ENCODE measurements at regions not wholly inside any gene's neighbourhood (a gene's known extent, or its start where the extent isn't known, plus 50 kb on each side); places are given as distances from the start of the nearest gene placed in this dataset.

GRCh38 chr14:87879389-87879788 is 113.6 kb downstream of the GALC start:
- Histone ChIP-seq H3K36me3 (replicated peaks in 1 of 2) (no peaks in the 10 kb centered on the region), H3K27me3 (no peaks in the 10 kb centered on the region), H3K4me1 (replicated peaks in 1 of 2) (no peaks in the 10 kb centered on the region), H3K4me3 (no peak overlapping the region), H3K27ac (no peak overlapping the region), H3K9me3 (replicated peaks in 1 of 3) (no peaks in the 10 kb centered on the region)
- intact Hi-C loops (cut with DNase I), result no loop called here
- no peak for TF ChIP-seq POLR2A (IDR thresholded peaks at IDR 0.05)
- TF ChIP-seq CTCF (IDR thresholded peaks at IDR 0.05), result no peak
- WGBS, 4 donors, result 71 to 89% (median 85%) methylated on average over 5 of the region's 5 CpGs
- no peak for DNase-seq

- intact Hi-C loops (cut with DNase I), result no loop called here
- Histone ChIP-seq H3K36me3 (replicated peaks in 1 of 2) (no peaks in the 10 kb centered on the region), H3K27ac (no peak overlapping the region), H3K4me3 (no peak overlapping the region), H3K4me1 (replicated peaks in 1 of 2) (no peaks in the 10 kb centered on the region), H3K9me3 (replicated peaks in 1 of 3) (no peaks in the 10 kb centered on the region), H3K27me3 (no peaks in the 10 kb centered on the region)
- no peak for TF ChIP-seq CTCF (IDR thresholded peaks at IDR 0.05)
- TF ChIP-seq POLR2A (IDR thresholded peaks at IDR 0.05), result no peak
- no peak for DNase-seq
- WGBS, 4 donors, result 42 to 72% (median 43%) methylated on average over 2 of the region's 2 CpGs
Observed at GRCh38 chr14:87878959-87879358, 114.0 kb downstream of the GALC start.

GRCh38 chr14:87877877-87878276 is 115.1 kb downstream of the GALC start:
- Histone ChIP-seq H3K27me3 (no peaks in the 10 kb centered on the region), H3K4me1 (replicated peaks in 1 of 2) (no peaks in the 10 kb centered on the region), H3K27ac (no peak overlapping the region), H3K36me3 (replicated peaks in 1 of 2) (no peaks in the 10 kb centered on the region), H3K4me3 (no peak overlapping the region), H3K9me3 (replicated peaks in 1 of 3) (no peaks in the 10 kb centered on the region)
- TF ChIP-seq POLR2A (IDR thresholded peaks at IDR 0.05), result no peak
- no peak for TF ChIP-seq CTCF (IDR thresholded peaks at IDR 0.05)
- 91 to 96% (median 93%) methylated on average over 6 of the region's 6 CpGs for WGBS, 4 donors
- intact Hi-C loops (cut with DNase I), result no loop called here
- DNase-seq, result no peak

- Histone ChIP-seq H3K4me1 (replicated peaks in 1 of 2) (no peaks in the 10 kb centered on the region), H3K4me3 (no peak overlapping the region), H3K9me3 (replicated peaks in 1 of 3) (no peaks in the 10 kb centered on the region), H3K36me3 (replicated peaks in 1 of 2) (no peaks in the 10 kb centered on the region), H3K27ac (no peak overlapping the region), H3K27me3 (no peaks in the 10 kb centered on the region)
- 38 to 60% (median 55%) methylated on average over 2 of the region's 2 CpGs for WGBS, 4 donors
- intact Hi-C loops (cut with DNase I), result no loop called here
- TF ChIP-seq POLR2A (IDR thresholded peaks at IDR 0.05) (no peak), CTCF (IDR thresholded peaks at IDR 0.05) (no peak)
- DNase-seq, result no peak
Observed at GRCh38 chr14:87874676-87875075, 118.3 kb downstream of the GALC start.

All from adrenal gland (tissue), 9 donors.